Epithelial cell of esophagus (primary cell): ENCODE measurements at regions not wholly inside any gene's neighbourhood (a gene's known extent, or its start where the extent isn't known, plus 50 kb on each side); places are given as distances from the start of the nearest gene placed in this dataset.

Source experiments
- DNase-seq: peaks from one replicate; pipeline ENCODE4 v3.0.0; 2010; ENCODE audit warnings: low read depth
- H3K4me3 ChIP-seq: 2 replicates; pipeline ENCODE4 v1.5.1; 2011; ENCODE audit warnings: mild to moderate bottlenecking, low read length, control low read depth
- TF ChIP-seq, protein P1 (sequence below): IDR thresholded peaks from 2 replicates; pipeline ENCODE4 v1.5.1; 2011; ENCODE audit warnings: low read depth, mild to moderate bottlenecking, low read length, control low read depth, inconsistent platforms; ENCODE audit not compliant: insufficient read depth; ENCODE audit errors: missing control alignments

DNA sequence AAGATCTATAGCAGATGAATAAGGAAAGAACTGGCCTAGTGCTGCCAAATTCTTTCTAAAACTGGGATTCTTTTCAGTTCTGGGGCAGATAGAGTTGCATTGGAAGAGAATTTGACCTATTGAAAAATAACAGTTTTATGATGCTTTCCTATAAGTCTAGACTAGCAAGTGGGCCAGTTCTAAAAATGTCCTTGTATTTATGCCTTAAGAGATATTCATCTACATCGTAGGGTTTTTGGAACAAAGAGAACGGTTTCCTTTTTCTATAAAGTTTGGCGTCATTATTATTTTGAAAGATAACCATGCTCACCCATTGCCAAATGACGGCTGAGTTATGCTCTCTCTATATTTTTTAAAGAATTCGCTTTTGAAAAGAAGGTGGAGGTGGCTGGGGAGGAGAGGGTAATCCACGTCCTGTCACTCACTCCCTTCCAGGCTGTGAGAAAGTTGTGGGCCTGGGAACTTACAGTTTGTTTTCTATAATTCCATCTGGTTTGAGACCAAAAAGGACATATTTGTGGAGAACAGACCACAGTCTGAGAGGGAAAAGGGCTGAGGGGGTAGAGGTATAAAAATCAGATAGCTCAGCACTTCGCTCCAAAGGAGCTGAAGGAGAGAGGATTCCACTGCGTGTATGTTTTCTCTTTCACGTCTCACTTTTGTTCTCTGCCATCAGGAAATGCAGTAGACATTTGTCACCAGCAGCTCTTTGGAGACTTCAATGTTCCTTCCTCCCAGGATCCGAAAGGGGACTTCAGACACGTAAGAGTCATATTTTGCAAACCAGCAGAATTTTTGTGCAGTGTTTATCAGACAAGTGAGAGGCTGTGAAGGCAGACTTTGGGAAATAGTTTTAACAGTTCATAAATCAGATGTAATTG is 281.9 kb upstream of the FN1 start:
- no peak overlapping the region for H3K4me3 ChIP-seq
- no peak for DNase-seq
- TF ChIP-seq, protein P1, sequence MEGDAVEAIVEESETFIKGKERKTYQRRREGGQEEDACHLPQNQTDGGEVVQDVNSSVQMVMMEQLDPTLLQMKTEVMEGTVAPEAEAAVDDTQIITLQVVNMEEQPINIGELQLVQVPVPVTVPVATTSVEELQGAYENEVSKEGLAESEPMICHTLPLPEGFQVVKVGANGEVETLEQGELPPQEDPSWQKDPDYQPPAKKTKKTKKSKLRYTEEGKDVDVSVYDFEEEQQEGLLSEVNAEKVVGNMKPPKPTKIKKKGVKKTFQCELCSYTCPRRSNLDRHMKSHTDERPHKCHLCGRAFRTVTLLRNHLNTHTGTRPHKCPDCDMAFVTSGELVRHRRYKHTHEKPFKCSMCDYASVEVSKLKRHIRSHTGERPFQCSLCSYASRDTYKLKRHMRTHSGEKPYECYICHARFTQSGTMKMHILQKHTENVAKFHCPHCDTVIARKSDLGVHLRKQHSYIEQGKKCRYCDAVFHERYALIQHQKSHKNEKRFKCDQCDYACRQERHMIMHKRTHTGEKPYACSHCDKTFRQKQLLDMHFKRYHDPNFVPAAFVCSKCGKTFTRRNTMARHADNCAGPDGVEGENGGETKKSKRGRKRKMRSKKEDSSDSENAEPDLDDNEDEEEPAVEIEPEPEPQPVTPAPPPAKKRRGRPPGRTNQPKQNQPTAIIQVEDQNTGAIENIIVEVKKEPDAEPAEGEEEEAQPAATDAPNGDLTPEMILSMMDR, result no peak

DNA sequence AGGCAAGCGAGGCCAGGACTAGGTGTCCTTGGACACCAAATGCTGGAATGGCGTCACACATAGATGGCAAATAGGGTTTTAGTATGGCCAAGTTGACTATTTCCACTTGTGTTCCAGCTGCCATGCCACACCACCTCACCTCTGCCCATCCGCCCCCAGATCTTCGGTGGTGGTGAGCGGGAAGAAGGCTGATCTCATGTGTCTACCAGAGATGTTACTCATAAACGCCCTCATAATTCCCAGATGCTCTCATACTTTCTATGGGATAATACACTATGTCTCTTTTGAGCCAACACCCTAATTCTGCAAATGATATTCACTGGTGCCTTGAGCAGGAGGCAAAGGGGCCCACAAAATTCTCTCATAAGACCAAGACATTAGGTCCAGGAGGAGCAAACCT is 281.1 kb upstream of the FN1 start:
- H3K4me3 ChIP-seq, result no peak overlapping the region
- DNase-seq, result no peak
- TF ChIP-seq, protein P1, result no peak

DNA sequence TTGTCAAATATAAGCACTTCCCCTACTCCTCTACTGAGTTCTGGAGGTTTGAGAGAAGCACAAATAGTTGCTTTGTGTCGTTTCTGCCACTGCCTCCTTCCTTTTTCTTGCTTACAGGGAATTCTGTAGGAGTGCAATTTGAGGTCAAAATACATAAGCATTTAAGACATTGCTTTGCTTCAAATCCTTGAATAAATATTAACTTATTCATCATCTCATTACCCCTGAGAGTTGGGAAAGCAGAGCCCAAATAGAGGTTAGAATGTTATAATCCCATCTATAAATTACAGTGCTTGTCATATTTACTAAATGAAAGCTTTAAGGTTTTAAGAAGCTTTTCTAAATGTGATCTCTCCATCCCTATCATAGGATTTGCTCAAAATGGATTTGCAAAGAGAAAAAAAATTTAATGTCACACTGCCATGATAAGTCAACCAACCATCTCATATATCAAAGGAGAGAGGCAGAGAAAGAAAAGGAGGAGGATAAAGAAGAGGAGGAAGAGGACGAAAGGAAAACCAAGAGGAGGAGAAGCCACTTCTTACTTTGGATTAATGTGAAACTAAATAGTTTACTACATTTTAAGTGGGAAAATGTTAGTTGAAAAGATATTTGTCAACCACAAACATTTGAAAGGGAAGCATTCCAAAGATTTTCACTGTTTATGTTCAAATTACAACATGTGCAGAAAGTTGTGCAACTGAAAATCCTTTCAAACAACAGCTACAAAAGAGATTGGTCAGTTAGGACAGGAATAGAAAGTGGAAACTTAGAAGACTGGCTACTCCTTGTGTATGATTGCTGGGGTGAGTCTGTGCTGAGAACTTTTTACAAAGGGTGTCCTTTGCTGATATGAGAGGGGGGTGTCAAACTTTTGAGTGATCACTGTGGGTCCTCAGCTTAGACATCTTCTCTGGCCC is 277.3 kb upstream of the FN1 start:
- H3K4me3 ChIP-seq, result no peak overlapping the region
- TF ChIP-seq, protein P1, result no peak
- peak; percentile 31 for DNase-seq

DNA sequence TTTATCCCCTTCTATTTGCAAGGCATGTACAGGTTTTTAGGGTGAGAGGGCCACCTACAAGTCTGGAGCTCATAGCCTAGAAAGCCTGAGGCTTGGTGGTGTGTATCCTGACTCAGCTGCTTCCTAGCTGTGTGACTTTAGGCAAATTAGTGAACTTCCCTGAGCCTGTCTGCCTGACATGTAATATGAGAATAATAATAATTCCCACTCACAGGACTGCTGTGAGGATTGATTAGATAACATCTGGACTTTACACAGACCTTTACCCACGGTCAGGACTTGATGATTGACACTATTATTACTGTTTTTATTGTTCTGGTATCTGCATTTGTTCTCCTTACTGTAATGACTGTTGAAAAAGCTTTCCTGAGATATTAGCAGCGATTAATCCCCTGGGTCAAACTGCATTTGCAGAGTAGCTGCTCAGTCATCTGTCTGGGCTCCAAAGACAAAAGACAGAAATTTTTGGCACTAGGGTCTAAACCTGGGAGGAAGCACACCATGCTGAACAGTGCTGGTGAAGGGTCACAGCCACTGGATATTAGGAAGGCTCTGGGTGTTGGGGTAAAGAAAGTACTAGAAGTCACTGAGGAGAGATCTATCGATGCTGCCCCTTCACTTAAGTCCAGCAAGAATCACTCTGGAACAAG is 276.5 kb upstream of the FN1 start:
- DNase-seq, result peak; percentile 37
- no peak overlapping the region for H3K4me3 ChIP-seq
- TF ChIP-seq, protein P1, result no peak

DNA sequence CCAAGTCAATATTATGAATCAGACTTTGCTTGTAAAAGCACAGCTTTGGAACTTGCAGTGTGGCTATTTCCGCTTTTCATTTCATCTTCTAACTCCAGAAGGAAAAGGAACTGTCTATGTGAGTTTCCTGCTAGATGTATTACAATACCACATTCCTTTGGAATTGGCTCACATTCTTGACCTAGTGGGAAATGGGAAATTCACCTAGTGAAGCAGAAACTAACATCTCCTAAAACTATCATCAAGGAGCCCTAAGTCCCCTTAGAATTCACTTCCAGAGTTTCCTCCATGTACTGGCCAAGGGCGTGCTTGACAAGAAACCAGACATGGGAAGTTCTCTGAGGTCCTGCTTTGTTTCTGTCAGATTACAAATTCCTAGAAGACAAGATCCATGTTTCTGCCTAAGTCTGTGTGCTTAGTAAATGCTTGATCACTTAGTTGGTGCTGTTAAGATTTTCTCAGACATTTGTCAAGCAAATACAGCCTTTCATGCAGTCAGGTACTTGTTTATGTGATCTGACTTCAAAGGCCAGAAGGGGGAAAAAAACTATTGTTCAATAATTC is 275.7 kb upstream of the FN1 start:
- no peak overlapping the region for H3K4me3 ChIP-seq
- TF ChIP-seq, protein P1, result no peak
- peak; percentile 76 for DNase-seq

DNA sequence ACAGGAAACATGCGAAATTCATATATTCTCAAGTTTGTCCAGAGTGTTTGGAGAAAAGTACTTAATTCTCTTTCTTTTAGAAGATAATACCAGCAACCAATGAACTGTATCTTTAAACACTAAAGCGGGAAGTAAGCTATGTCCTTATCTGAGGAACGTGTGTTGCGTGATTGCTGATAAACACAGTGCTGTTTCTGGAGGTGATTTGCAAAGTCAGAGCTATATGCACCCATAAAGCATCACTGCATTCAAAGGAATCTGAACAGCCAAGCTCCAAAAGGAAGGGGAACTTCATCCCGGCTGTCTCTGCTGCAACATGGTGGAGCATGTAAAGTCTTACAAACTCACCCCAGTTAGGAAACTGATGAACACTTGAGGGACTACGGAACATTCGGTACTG is 271.7 kb upstream of the FN1 start:
- DNase-seq, result no peak
- H3K4me3 ChIP-seq, result no peak overlapping the region

More for the DNA sequence above, 271.7 kb upstream of the FN1 start:
- TF ChIP-seq, protein P1, result no peak
